ENCODE measurements at regions not wholly inside any gene's neighbourhood (a gene's known extent, or its start where the extent isn't known, plus 50 kb on each side); places are given as distances from the start of the nearest gene placed in this dataset.

DNA sequence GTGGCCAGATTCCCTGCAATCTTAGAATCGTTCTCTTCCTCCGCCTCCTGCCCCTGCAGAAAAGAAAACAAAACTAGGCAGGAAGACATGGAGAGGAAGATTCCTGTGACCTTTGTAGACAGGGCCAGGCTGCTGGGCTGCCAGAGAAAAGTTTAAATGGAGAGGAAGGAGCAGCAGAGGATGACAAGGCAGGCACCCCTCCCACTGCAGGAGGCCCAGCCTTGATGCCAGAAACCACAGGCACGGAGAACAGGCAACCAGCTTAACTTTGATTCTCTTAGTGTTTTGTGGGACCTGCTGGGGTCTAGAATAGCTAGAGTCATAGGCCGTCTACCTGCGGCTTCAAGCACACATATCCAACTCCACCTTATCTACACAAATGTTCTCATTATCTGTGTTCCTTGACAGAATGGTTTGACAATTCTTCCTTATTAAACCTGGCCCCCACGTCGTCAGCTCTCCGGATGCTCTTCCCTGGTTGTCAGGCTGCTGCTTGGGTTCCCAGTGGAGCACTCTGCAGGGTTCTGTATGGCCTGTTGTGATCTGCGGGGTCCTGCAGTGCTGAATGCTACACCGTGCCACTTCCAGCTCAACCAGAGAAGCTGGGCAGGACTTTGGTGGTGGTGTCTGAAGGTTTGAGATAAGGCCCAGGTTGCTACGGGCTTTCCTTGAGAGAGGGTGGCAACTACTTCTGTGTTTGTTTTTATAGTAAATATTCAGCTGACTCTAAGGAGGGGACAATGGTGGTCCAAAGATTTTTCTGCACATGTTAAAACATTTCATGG, 609.5 kb downstream of the AACS start:
- Histone ChIP-seq H3K4me3 (ENCODE audit: low read depth, low read length, poor library complexity, severe bottlenecking) (no peak overlapping the region), H2AFZ (ENCODE audit: low read length) (no peak overlapping the region), H3K36me3 (ENCODE audit: insufficient read depth, low read length) (no peaks in the 10 kb centered on the region), H3K4me2 (ENCODE audit: low read length) (no peak overlapping the region), H4K20me1 (ENCODE audit: insufficient read depth, low read length) (no peaks in the 10 kb centered on the region), H3K9me2 (ENCODE audit: insufficient read depth, low read length) (no peaks in the 10 kb centered on the region), H3K79me2 (ENCODE audit: insufficient read depth, low read depth, low read length) (no peaks in the 10 kb centered on the region), H3K9me3 (ENCODE audit: low read length) (no peaks in the 10 kb centered on the region), H3K4me1 (ENCODE audit: insufficient read depth, low read length, poor library complexity, severe bottlenecking) (no peaks in the 10 kb centered on the region), H3K27ac (ENCODE audit: low read depth, low read length, poor library complexity, severe bottlenecking) (no peak overlapping the region)
- ChIA-PET CTCF (ENCODE audit: unreplicated experiment) (no interaction called here), POLR2A (interaction anchor here (0.6 kb wide), 1 partner anchor 299 kb away, joined by 3 read pairs; no protein-coding TSS in a partner anchor)
- BruUV-seq (replicated peaks) = no TSS peak
- TF ChIP-seq CTCF (conservative IDR thresholded peaks at IDR 0.05; ENCODE audit: low read length) (no peak), EZH2phosphoT487 (IDR thresholded peaks at IDR 0.05; ENCODE audit: borderline replicate concordance, low read depth, low read length) (no peak)
- intact Hi-C loops (cut with micrococcal nuclease; ENCODE audit: unreplicated experiment) = loop anchor here (5.0 kb wide), 1 partner anchor 127 kb away; no protein-coding TSS in a partner anchor
- DNase-seq (ENCODE audit: low spot score) = no peak

GRCh38 chr12:125676366-125676765, 611.1 kb downstream of the AACS start:
- Histone ChIP-seq H3K79me2 (ENCODE audit: insufficient read depth, low read depth, low read length) (no peaks in the 10 kb centered on the region), H3K4me2 (ENCODE audit: low read length) (no peak overlapping the region), H3K4me3 (ENCODE audit: low read depth, low read length, poor library complexity, severe bottlenecking) (no peak overlapping the region), H3K36me3 (ENCODE audit: insufficient read depth, low read length) (no peaks in the 10 kb centered on the region), H3K9me2 (ENCODE audit: insufficient read depth, low read length) (no peaks in the 10 kb centered on the region), H4K20me1 (ENCODE audit: insufficient read depth, low read length) (no peaks in the 10 kb centered on the region), H3K27ac (ENCODE audit: low read depth, low read length, poor library complexity, severe bottlenecking) (no peak overlapping the region), H3K9me3 (ENCODE audit: low read length) (no peaks in the 10 kb centered on the region), H2AFZ (ENCODE audit: low read length) (no peak overlapping the region), H3K4me1 (ENCODE audit: insufficient read depth, low read length, poor library complexity, severe bottlenecking) (no peaks in the 10 kb centered on the region)
- ChIA-PET CTCF (ENCODE audit: unreplicated experiment) (interaction anchor here (0.6 kb wide), 1 partner anchor 152 kb away, joined by 3 read pairs; no protein-coding TSS in a partner anchor), POLR2A (interaction anchor here (2.0 kb wide), 1 partner anchor 9 kb away, joined by 5 read pairs; no protein-coding TSS in a partner anchor)
- BruUV-seq (replicated peaks) = no TSS peak
- TF ChIP-seq EZH2phosphoT487 (IDR thresholded peaks at IDR 0.05; ENCODE audit: borderline replicate concordance, low read depth, low read length) (no peak), CTCF (conservative IDR thresholded peaks at IDR 0.05; ENCODE audit: low read length) (no peak)
- intact Hi-C loops (cut with micrococcal nuclease; ENCODE audit: unreplicated experiment) = no loop called here
- DNase-seq (ENCODE audit: low spot score) = no peak

- no peak overlapping the region for H3K4me2 ChIP-seq (ENCODE audit: low read length)
- no peak overlapping the region for H2AFZ ChIP-seq (ENCODE audit: low read length)
- H3K4me3 ChIP-seq (ENCODE audit: low read depth, low read length, poor library complexity, severe bottlenecking) = no peak overlapping the region
- no peak overlapping the region for H3K27ac ChIP-seq (ENCODE audit: low read depth, low read length, poor library complexity, severe bottlenecking)
- H3K79me2 ChIP-seq (ENCODE audit: insufficient read depth, low read depth, low read length) = no peaks in the 10 kb centered on the region
- no peaks in the 10 kb centered on the region for H3K9me3 ChIP-seq (ENCODE audit: low read length)
- H3K9me2 ChIP-seq (ENCODE audit: insufficient read depth, low read length) = no peaks in the 10 kb centered on the region
- BruUV-seq (replicated peaks) = no TSS peak
- DNase-seq (ENCODE audit: low spot score) = no peak
- no peaks in the 10 kb centered on the region for H4K20me1 ChIP-seq (ENCODE audit: insufficient read depth, low read length)
- CTCF ChIA-PET (ENCODE audit: unreplicated experiment) = no interaction called here
- no peaks in the 10 kb centered on the region for H3K4me1 ChIP-seq (ENCODE audit: insufficient read depth, low read length, poor library complexity, severe bottlenecking)
- POLR2A ChIA-PET = no interaction called here
- no peak for TF ChIP-seq EZH2phosphoT487 (IDR thresholded peaks at IDR 0.05; ENCODE audit: borderline replicate concordance, low read depth, low read length)
- TF ChIP-seq CTCF (conservative IDR thresholded peaks at IDR 0.05; ENCODE audit: low read length) = no peak
- no peaks in the 10 kb centered on the region for H3K36me3 ChIP-seq (ENCODE audit: insufficient read depth, low read length)
- intact Hi-C loops (cut with micrococcal nuclease; ENCODE audit: unreplicated experiment) = no loop called here
Measured at GRCh38 chr12:125677829-125678228, 612.6 kb downstream of the AACS start.
